Ammon's horn (tissue), 1 donor: ENCODE measurements at regions not wholly inside any gene's neighbourhood (a gene's known extent, or its start where the extent isn't known, plus 50 kb on each side); places are given as distances from the start of the nearest gene placed in this dataset.

Experiments used
- DNase-seq: peaks from one replicate; pipeline ENCODE4 v3.0.0-alpha.2; 2016; ENCODE audit warnings: low spot score

GRCh38 chr15:79373113-79373512 is 59.0 kb upstream of the MINAR1 start:
- no peak for DNase-seq

- no peak for DNase-seq
These were observed 58.4 kb upstream of the MINAR1 start for GRCh38 chr15:79373728-79374127.

GRCh38 chr15:79376383-79376782 is 55.8 kb upstream of the MINAR1 start:
- peak; percentile 30 for DNase-seq

- DNase-seq: no peak
These were observed 53.6 kb upstream of the MINAR1 start for GRCh38 chr15:79378394-79379109.

- peak; percentile 88 for DNase-seq
These were observed 51.2 kb upstream of the MINAR1 start for GRCh38 chr15:79380755-79381497.

- DNase-seq: no peak
These were observed 50.5 kb upstream of the MINAR1 start for GRCh38 chr15:79381593-79381992.
